Transverse colon (tissue), 4 donors: ENCODE measurements at regions not wholly inside any gene's neighbourhood (a gene's known extent, or its start where the extent isn't known, plus 50 kb on each side); places are given as distances from the start of the nearest gene placed in this dataset.

Source experiments
- DNase-seq: peaks from one replicate; pipeline ENCODE4 v3.0.0-alpha.2; 2019
- H3K27ac ChIP-seq, 4 donors: fragments of 200-600 bp; sonication (generic); 2 replicates each; pipeline ENCODE4 v1.5.1; 2016 to 2018; ENCODE audit warnings: inconsistent platforms in 4 of 4
- H3K27me3 ChIP-seq: fragments of 200-600 bp; sonication (generic); 2 replicates; pipeline ENCODE4 v1.5.1; 2017; ENCODE audit warnings: inconsistent platforms
- H3K36me3 ChIP-seq, 4 donors: fragments of 200-600 bp; sonication (generic); 2 replicates each; pipeline ENCODE4 v1.5.1; 2017 to 2019; ENCODE audit warnings: inconsistent platforms in 4 of 4
- H3K4me1 ChIP-seq, 4 donors: fragments of 200-600 bp; sonication (generic); 2 replicates each; pipeline ENCODE4 v1.5.1; 2017 to 2020; ENCODE audit warnings: inconsistent platforms in 4 of 4
- H3K4me3 ChIP-seq, 4 donors: fragments of 200-600 bp; sonication (generic); 1 replicate in 1 of 4; 2 replicates in 3 of 4; pipeline versions ENCODE4 v1.5.1 to v1.6.1; 2017 to 2019; ENCODE audit warnings: inconsistent platforms in 4 of 4
- H3K9me3 ChIP-seq, 2 donors: fragments of 200-600 bp; sonication (generic); 2 replicates each; pipeline ENCODE4 v1.5.1; 2017 to 2019; ENCODE audit warnings: inconsistent platforms in 2 of 2
- EP300 ChIP-seq: sonication (generic); formaldehyde crosslinking; IDR thresholded peaks from one replicate; pipeline ENCODE4 v1.6.1; 2017; ENCODE audit warnings: antibody characterized with exemption, low read depth
- POLR2A ChIP-seq: fragments of 450-650 bp; IDR thresholded peaks from one replicate; pipeline ENCODE4 v1.6.1; 2016; ENCODE audit warnings: antibody characterized with exemption, mild to moderate bottlenecking, moderate library complexity
- POLR2AphosphoS5 ChIP-seq, 3 donors: sonication (generic); formaldehyde crosslinking; IDR thresholded peaks; one replicate each; pipeline ENCODE4 v1.6.1; 2016; ENCODE audit warnings: antibody characterized with exemption in 3 of 3
- WGBS, 2 donors: methylation state at CpG; one replicate each; pipeline ENCODE4 v1.1.5; 2018; ENCODE audit warnings: low coverage in 1 of 2; 5-methylcytosine and 5-hydroxymethylcytosine counted together
- in situ Hi-C, 4 donors: fragments of 200-750 bp; cut with MboI; loops; one replicate each; pipeline versions ENCODE4 v1.15.0 to v1.15.1; 2017; ENCODE audit warnings: low sequenced_read_pairs in 3 of 4, low pct_ligation_motif_present in 1 of 4, low pct_unique_long_range_greater_than_20kb in 1 of 4
- intact Hi-C: fragments of 100-400 bp; cut with DNase I; formaldehyde crosslinking; loops from one replicate; pipeline ENCODE4 v1.15.1; 2023; ENCODE audit warnings: low total_unique reads
- TF ChIP-seq, protein P1 (sequence below), 5 experiments: fragments of 200-600 bp in 3 of 5; fragments of 450-650 bp in 2 of 5; sonication (generic) in 3 of 5; IDR thresholded peaks; 1 replicate in 2 of 5; 2 replicates in 3 of 5; pipeline ENCODE4 v1.5.1; 2016 to 2017; ENCODE audit warnings: antibody characterized with exemption in 5 of 5, inconsistent platforms in 3 of 5, mild to moderate bottlenecking in 2 of 5, moderate library complexity in 1 of 5

GRCh38 chr11:91257667-91258066 lies 967.0 kb upstream of the FAT3 start:
- no peak for DNase-seq
- Histone ChIP-seq H3K27me3 (no peaks in the 10 kb centered on the region), H3K9me3 (no peaks in the 10 kb centered on the region), H3K4me1 (no peaks in the 10 kb centered on the region), H3K27ac (no peak overlapping the region), H3K4me3 (no peak overlapping the region), H3K36me3 (no peaks in the 10 kb centered on the region)
- intact Hi-C loops, result no loop called here
- in situ Hi-C loops, result no loop called here
- TF ChIP-seq POLR2AphosphoS5 (IDR thresholded peaks at IDR 0.05) (no peak), EP300 (no peak), POLR2A (no peak)
- TF ChIP-seq, protein P1, sequence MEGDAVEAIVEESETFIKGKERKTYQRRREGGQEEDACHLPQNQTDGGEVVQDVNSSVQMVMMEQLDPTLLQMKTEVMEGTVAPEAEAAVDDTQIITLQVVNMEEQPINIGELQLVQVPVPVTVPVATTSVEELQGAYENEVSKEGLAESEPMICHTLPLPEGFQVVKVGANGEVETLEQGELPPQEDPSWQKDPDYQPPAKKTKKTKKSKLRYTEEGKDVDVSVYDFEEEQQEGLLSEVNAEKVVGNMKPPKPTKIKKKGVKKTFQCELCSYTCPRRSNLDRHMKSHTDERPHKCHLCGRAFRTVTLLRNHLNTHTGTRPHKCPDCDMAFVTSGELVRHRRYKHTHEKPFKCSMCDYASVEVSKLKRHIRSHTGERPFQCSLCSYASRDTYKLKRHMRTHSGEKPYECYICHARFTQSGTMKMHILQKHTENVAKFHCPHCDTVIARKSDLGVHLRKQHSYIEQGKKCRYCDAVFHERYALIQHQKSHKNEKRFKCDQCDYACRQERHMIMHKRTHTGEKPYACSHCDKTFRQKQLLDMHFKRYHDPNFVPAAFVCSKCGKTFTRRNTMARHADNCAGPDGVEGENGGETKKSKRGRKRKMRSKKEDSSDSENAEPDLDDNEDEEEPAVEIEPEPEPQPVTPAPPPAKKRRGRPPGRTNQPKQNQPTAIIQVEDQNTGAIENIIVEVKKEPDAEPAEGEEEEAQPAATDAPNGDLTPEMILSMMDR (IDR thresholded peaks at IDR 0.05), result no peak
- 56 to 70% methylated on average over 1 of the region's 1 CpG for WGBS, 2 donors

DNA sequence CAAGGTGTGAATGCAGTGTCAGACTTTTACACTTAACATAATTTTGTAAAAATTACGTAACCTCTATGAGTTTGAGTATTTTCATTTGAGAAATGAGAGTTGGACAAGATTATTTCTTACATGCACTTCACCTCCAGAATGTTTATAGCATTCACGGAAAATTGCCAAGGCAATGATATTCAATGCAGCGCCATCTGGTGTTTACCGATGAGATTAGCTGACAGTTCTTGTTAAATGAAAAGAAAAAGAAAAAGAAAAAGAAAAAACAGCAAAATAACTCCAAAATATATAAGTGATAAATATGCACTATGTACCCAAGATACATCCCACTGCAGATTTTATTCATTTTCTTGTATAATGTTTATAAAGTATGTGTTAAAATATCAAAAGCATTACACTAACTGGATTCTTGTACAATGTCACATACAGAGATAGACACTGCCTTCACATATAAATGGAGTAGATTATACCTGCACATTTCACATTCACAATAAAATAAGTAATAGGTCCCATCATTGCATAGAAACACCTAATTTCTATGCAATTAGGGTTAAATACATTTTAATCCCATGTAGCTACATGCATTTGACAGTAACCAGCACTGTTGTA lies 976.3 kb upstream of the FAT3 start:
- DNase-seq, result no peak
- H3K9me3 ChIP-seq, result no peaks in the 10 kb centered on the region
- H3K27ac ChIP-seq, result no peak overlapping the region
- no peak overlapping the region for H3K4me3 ChIP-seq
- no peaks in the 10 kb centered on the region for H3K27me3 ChIP-seq
- in situ Hi-C loops (no loop called here), intact Hi-C loops (no loop called here)
- TF ChIP-seq, protein P1 (IDR thresholded peaks at IDR 0.05), result peak; percentile 17 to 50 (median 39)
- no peak for TF ChIP-seq POLR2A
- WGBS, 2 donors, result 13 to 19% methylated on average over 4 of the region's 4 CpGs
- H3K36me3 ChIP-seq, result no peaks in the 10 kb centered on the region
- H3K4me1 ChIP-seq, result no peaks in the 10 kb centered on the region

DNA sequence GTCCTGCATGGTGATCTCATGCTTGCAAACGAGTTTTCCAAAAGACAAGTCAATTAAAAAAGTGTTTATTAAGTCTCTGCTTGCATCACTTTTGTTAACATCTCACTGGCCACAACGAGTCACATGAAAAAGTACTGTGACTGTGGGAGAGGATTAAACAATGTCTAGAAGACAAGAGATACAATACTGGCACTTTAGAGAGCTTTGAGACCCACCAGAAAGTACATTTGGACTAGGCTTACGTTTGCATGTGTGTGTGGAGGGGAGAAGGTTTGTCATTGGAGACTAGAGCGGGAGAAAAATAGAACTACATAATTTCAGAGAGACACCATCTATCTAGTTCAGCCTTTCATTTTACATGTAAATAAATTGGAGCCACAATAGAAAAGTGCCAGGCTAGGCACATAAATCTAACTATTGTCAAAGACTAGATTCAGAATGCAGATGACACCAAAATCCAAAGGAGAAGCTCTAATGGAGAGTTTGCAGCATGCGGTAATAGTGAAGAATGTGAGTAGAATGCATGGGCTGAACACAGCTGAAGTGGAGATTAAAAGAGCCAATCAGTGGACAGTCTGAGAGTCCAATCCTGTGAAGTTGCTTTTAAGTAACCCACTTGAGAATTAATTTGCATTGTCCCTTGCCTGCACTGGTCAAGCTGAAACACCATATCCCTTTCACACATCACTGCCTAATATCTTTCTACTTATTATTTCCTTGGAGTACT lies 977.4 kb upstream of the FAT3 start:
- no peaks in the 10 kb centered on the region for H3K4me1 ChIP-seq
- 54 to 80% methylated on average over 1 to 5 of the region's 5 CpGs for WGBS, 2 donors
- intact Hi-C loops (no loop called here), in situ Hi-C loops (no loop called here)
- TF ChIP-seq POLR2AphosphoS5 (IDR thresholded peaks at IDR 0.05) (no peak), POLR2A (no peak), EP300 (no peak)
- TF ChIP-seq, protein P1 (IDR thresholded peaks at IDR 0.05), result no peak
- H3K36me3 ChIP-seq, result no peaks in the 10 kb centered on the region
- DNase-seq, result no peak
- no peaks in the 10 kb centered on the region for H3K9me3 ChIP-seq
- H3K4me3 ChIP-seq, result no peak overlapping the region
- no peak overlapping the region for H3K27ac ChIP-seq
- H3K27me3 ChIP-seq, result no peaks in the 10 kb centered on the region

DNA sequence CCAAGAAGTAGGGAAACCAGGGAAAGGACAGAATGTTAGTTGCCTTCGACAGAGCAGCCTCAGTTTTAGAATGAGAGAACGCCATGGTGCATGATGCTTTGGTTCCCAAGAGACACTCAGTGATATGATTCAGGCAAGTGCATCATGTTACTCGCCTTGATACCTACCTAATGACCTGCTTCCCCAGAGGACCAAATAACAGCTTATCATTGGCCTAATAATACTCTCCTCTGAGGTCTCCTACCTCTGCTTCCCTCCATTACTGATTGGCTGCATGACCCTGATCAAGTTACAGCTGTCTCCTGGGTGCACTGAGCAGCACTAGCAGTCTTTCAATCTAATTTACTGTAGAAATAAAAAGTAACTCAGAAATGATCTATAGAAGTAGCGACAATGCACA lies 979.7 kb upstream of the FAT3 start:
- WGBS, 2 donors, result 75 to 83% methylated on average over 4 of the region's 4 CpGs
- Histone ChIP-seq H3K9me3 (no peaks in the 10 kb centered on the region), H3K36me3 (no peaks in the 10 kb centered on the region), H3K27ac (no peak overlapping the region), H3K4me3 (no peak overlapping the region), H3K4me1 (no peaks in the 10 kb centered on the region), H3K27me3 (no peaks in the 10 kb centered on the region)
- TF ChIP-seq, protein P1 (IDR thresholded peaks at IDR 0.05), result no peak
- TF ChIP-seq POLR2AphosphoS5 (IDR thresholded peaks at IDR 0.05), result no peak
- no peak for TF ChIP-seq POLR2A
- no peak for TF ChIP-seq EP300
- no peak for DNase-seq
- in situ Hi-C loops, result no loop called here
- intact Hi-C loops, result no loop called here
